ENCODE measurements at regions not wholly inside any gene's neighbourhood (a gene's known extent, or its start where the extent isn't known, plus 50 kb on each side); places are given as distances from the start of the nearest gene placed in this dataset.

DNA sequence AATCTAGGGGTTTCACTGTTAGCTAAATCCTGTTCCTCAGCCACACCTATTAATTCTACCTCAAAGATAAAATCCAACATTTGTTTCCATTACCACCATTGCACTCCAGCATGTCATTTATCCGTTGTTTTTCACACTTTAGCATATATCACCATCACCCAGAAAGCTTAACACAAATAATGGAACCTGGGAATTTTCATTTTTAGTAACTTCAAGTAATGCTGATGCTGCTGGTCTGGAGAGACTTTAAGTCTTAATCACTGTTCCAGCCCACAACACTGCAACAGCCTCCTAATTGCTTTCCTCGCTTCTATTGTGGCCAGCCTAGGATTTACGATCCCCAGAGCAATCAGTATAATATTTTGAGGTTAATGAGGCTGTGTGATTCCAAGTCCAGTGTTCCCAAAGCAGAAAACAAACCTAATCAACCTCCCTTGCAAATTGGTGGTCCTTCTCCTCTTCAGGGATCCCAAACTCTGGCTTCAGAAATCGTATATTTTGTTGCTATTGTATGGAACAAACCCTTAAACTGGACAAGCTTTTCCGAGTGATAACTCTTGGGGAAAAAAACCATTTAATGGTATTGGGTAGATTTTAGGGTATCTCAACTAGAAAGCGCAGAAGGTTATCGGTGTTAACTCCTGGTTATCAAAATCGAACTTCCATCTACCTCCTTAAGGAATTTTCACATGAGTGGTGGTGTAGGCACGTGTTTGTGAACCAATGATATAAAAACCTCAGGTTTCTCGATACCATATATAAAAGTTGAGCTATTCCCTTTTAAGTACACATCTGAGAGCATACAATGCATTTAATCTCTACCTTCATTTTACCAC lies 50.0 kb upstream of the BOLA1 start:
- TF ChIP-seq, protein P1, sequence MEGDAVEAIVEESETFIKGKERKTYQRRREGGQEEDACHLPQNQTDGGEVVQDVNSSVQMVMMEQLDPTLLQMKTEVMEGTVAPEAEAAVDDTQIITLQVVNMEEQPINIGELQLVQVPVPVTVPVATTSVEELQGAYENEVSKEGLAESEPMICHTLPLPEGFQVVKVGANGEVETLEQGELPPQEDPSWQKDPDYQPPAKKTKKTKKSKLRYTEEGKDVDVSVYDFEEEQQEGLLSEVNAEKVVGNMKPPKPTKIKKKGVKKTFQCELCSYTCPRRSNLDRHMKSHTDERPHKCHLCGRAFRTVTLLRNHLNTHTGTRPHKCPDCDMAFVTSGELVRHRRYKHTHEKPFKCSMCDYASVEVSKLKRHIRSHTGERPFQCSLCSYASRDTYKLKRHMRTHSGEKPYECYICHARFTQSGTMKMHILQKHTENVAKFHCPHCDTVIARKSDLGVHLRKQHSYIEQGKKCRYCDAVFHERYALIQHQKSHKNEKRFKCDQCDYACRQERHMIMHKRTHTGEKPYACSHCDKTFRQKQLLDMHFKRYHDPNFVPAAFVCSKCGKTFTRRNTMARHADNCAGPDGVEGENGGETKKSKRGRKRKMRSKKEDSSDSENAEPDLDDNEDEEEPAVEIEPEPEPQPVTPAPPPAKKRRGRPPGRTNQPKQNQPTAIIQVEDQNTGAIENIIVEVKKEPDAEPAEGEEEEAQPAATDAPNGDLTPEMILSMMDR (IDR thresholded peaks at IDR 0.05), result no peak
- TF ChIP-seq POLR2A (IDR thresholded peaks at IDR 0.05), result no peak

All from body of pancreas (tissue), 4 donors.